Neural crest cell (in vitro differentiated cells): ENCODE measurements at regions not wholly inside any gene's neighbourhood (a gene's known extent, or its start where the extent isn't known, plus 50 kb on each side); places are given as distances from the start of the nearest gene placed in this dataset.

Source experiments
- DNase-seq: peaks from one replicate; pipeline ENCODE4 v3.0.0; 2021; ENCODE audit warnings: low read depth, mixed read lengths, low spot score
- H3K27ac Mint-ChIP-seq: one replicate; pipeline ENCODE4 v1.8.0; 2021; ENCODE audit warnings: mild to moderate bottlenecking, mixed read lengths; ENCODE audit not compliant: unreplicated experiment
- H3K27me3 Mint-ChIP-seq: 2 replicates; pipeline ENCODE4 v1.8.0; 2021; ENCODE audit warnings: low read depth, mild to moderate bottlenecking, mixed read lengths
- H3K36me3 Mint-ChIP-seq: 2 replicates; pipeline ENCODE4 v1.8.0; 2021; ENCODE audit warnings: low read depth, mild to moderate bottlenecking, mixed read lengths
- H3K4me1 Mint-ChIP-seq: 2 replicates; pipeline ENCODE4 v1.8.0; 2021; ENCODE audit warnings: mixed read lengths
- H3K4me3 Mint-ChIP-seq: one replicate; pipeline ENCODE4 v1.8.0; 2021; ENCODE audit warnings: mild to moderate bottlenecking, mixed read lengths
- H3K9me3 Mint-ChIP-seq: 2 replicates; pipeline ENCODE4 v1.8.0; 2021; ENCODE audit warnings: mixed read lengths
- CTCF ChIP-seq: fragments of 200-600 bp; sonication (generic); conservative IDR thresholded peaks from 2 replicates; pipeline ENCODE4 v1.5.0; 2021; ENCODE audit warnings: antibody characterized with exemption, mild to moderate bottlenecking

GRCh38 chr12:123041811-123042655, 61.6 kb downstream of the ARL6IP4 start:
- H3K27ac Mint-ChIP-seq: no peak overlapping the region
- H3K4me1 Mint-ChIP-seq: no peaks in the 10 kb centered on the region
- no peak for DNase-seq
- TF ChIP-seq CTCF: no peak
- no peaks in the 10 kb centered on the region for H3K9me3 Mint-ChIP-seq
- H3K36me3 Mint-ChIP-seq: no peaks in the 10 kb centered on the region
- H3K27me3 Mint-ChIP-seq: no peaks in the 10 kb centered on the region
- no peak overlapping the region for H3K4me3 Mint-ChIP-seq

GRCh38 chr12:123041042-123041531, 60.6 kb downstream of the ARL6IP4 start:
- no peak overlapping the region for H3K27ac Mint-ChIP-seq
- H3K36me3 Mint-ChIP-seq: no peaks in the 10 kb centered on the region
- H3K27me3 Mint-ChIP-seq: no peaks in the 10 kb centered on the region
- no peaks in the 10 kb centered on the region for H3K9me3 Mint-ChIP-seq
- H3K4me1 Mint-ChIP-seq: no peaks in the 10 kb centered on the region
- H3K4me3 Mint-ChIP-seq: no peak overlapping the region
- TF ChIP-seq CTCF: no peak
- no peak for DNase-seq

- no peaks in the 10 kb centered on the region for H3K4me1 Mint-ChIP-seq
- no peaks in the 10 kb centered on the region for H3K36me3 Mint-ChIP-seq
- H3K9me3 Mint-ChIP-seq: no peaks in the 10 kb centered on the region
These were observed 59.6 kb downstream of the ARL6IP4 start for GRCh38 chr12:123040106-123040505.

GRCh38 chr12:123038966-123039365, 58.5 kb downstream of the ARL6IP4 start:
- Mint-ChIP-seq H3K27me3 (no peaks in the 10 kb centered on the region), H3K9me3 (no peaks in the 10 kb centered on the region), H3K4me3 (no peak overlapping the region), H3K27ac (no peak overlapping the region), H3K36me3 (no peaks in the 10 kb centered on the region), H3K4me1 (no peaks in the 10 kb centered on the region)
- no peak for TF ChIP-seq CTCF
- DNase-seq: no peak

More at GRCh38 chr12:123040106-123040505, 59.6 kb downstream of the ARL6IP4 start:
- Mint-ChIP-seq H3K4me3 (no peak overlapping the region), H3K27me3 (no peaks in the 10 kb centered on the region), H3K27ac (no peak overlapping the region)
- TF ChIP-seq CTCF: no peak
- no peak for DNase-seq

- H3K4me3 Mint-ChIP-seq: no peak overlapping the region
- H3K9me3 Mint-ChIP-seq: no peaks in the 10 kb centered on the region
- H3K27me3 Mint-ChIP-seq: no peaks in the 10 kb centered on the region
- DNase-seq: no peak
- no peak overlapping the region for H3K27ac Mint-ChIP-seq
- H3K36me3 Mint-ChIP-seq: no peaks in the 10 kb centered on the region
- H3K4me1 Mint-ChIP-seq: no peaks in the 10 kb centered on the region
- no peak for TF ChIP-seq CTCF
These were observed 58.0 kb downstream of the ARL6IP4 start for GRCh38 chr12:123038486-123038885.
